Fibroblast of lung (primary cell): ENCODE measurements at regions not wholly inside any gene's neighbourhood (a gene's known extent, or its start where the extent isn't known, plus 50 kb on each side); places are given as distances from the start of the nearest gene placed in this dataset.

Source experiments
- DNase-seq, 2 donors: peaks; one replicate each; pipeline versions ENCODE4 v3.0.0 to v3.0.0-alpha.2; 2010; ENCODE audit warnings: low read depth in 2 of 2
- H2AFZ ChIP-seq: 2 replicates; pipeline ENCODE4 v1.5.1; 2012; ENCODE audit warnings: low read length, control low read depth, inconsistent platforms
- H3K27ac ChIP-seq: 2 replicates; pipeline ENCODE4 v1.5.1; 2011; ENCODE audit warnings: low read length, control low read depth; ENCODE audit not compliant: insufficient read depth
- H3K27me3 ChIP-seq: 2 replicates; pipeline ENCODE4 v1.5.1; 2011; ENCODE audit warnings: mild to moderate bottlenecking, low read length; ENCODE audit not compliant: control insufficient read depth, insufficient read depth
- H3K36me3 ChIP-seq: 2 replicates; pipeline ENCODE4 v1.5.1; 2011; ENCODE audit warnings: low read length; ENCODE audit not compliant: control insufficient read depth, insufficient read depth
- H3K4me1 ChIP-seq: 2 replicates; pipeline ENCODE4 v1.5.1; 2011; ENCODE audit warnings: low read length; ENCODE audit not compliant: control insufficient read depth, insufficient read depth; ENCODE audit errors: extremely low read depth
- H3K4me2 ChIP-seq: 2 replicates; pipeline ENCODE4 v1.5.1; 2011; ENCODE audit warnings: low read length, control low read depth; ENCODE audit not compliant: insufficient read depth; ENCODE audit errors: extremely low read depth
- H3K4me3 ChIP-seq, 4 experiments: fragments of 200-600 bp in 1 of 4; sonication (generic) in 1 of 4; replicated peaks in 1 of 4; 2 replicates each; pipeline ENCODE4 v1.5.1; 2011 to 2016; ENCODE audit warnings: low read length in 4 of 4, low read depth in 3 of 4, mild to moderate bottlenecking in 3 of 4, control low read depth in 2 of 4, inconsistent platforms in 1 of 4, mixed read lengths in 1 of 4; ENCODE audit not compliant: insufficient read depth in 1 of 4; ENCODE audit errors: control extremely low read depth in 1 of 4
- H3K79me2 ChIP-seq: 2 replicates; pipeline ENCODE4 v1.5.1; 2012; ENCODE audit warnings: mild to moderate bottlenecking, low read length, inconsistent platforms; ENCODE audit not compliant: control insufficient read depth, insufficient read depth
- H3K9ac ChIP-seq: 2 replicates; pipeline ENCODE4 v1.5.1; 2011; ENCODE audit warnings: mild to moderate bottlenecking, low read length, control low read depth; ENCODE audit not compliant: insufficient read depth
- H3K9me3 ChIP-seq: 2 replicates; pipeline ENCODE4 v1.5.1; 2012; ENCODE audit warnings: low read depth, low read length; ENCODE audit not compliant: control insufficient read depth, insufficient read depth
- H4K20me1 ChIP-seq: 2 replicates; pipeline ENCODE4 v1.5.1; 2011; ENCODE audit warnings: low read length; ENCODE audit not compliant: control insufficient read depth, insufficient read depth; ENCODE audit errors: extremely low read depth
- CTCF ChIP-seq, 2 donors: IDR thresholded peaks in 1 of 2; conservative IDR thresholded peaks in 1 of 2; 1 replicate in 1 of 2; 2 replicates in 1 of 2; pipeline ENCODE4 v1.5.1; 2011 to 2012; ENCODE audit warnings: low read length in 2 of 2, control low read depth in 1 of 2, inconsistent platforms in 1 of 2, low read depth in 1 of 2, mild to moderate bottlenecking in 1 of 2
- EZH2 ChIP-seq: IDR thresholded peaks from 2 replicates; pipeline ENCODE4 v1.5.1; 2012; ENCODE audit warnings: low read length, control low read depth, mild to moderate bottlenecking; ENCODE audit errors: missing control alignments

DNA sequence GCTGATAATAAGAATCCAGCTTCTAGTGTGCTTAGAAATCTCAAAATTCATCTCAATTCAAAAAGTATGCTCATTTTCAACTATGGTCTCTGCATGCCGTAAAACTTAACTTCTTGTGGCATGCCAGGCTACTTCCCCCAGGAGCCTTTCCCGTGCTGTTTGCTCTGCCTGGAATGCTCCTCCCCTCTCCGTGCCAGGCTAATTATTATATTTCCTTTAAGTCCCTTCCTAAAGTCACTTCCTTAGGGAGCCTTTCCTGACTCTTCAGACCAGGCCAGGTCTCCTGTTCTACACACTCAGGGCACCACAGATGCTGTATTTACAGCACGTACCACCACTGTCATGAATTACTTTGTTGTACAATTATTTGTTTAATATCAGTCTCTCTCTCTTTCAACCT lies 67.1 kb upstream of the PPP2R5A start:
- Histone ChIP-seq H3K4me2 (no peak overlapping the region), H3K36me3 (no peaks in the 10 kb centered on the region), H3K9me3 (no peaks in the 10 kb centered on the region), H3K9ac (no peak overlapping the region), H3K79me2 (no peaks in the 10 kb centered on the region), H2AFZ (no peak overlapping the region), H3K27me3 (no peaks in the 10 kb centered on the region), H3K27ac (no peak overlapping the region), H3K4me3 (no peak overlapping the region), H4K20me1 (no peaks in the 10 kb centered on the region), H3K4me1 (no peaks in the 10 kb centered on the region)
- DNase-seq, result no peak
- TF ChIP-seq CTCF (conservative IDR thresholded peaks at IDR 0.05 in 1 of 2, IDR thresholded peaks at IDR 0.05 in 1 of 2; ENCODE audit: low read depth in 1 of 2, low read length in 2 of 2) (no peak), EZH2 (no peak)

- Histone ChIP-seq H2AFZ (no peak overlapping the region), H3K9ac (no peak overlapping the region), H3K4me2 (no peak overlapping the region), H3K4me1 (no peaks in the 10 kb centered on the region), H3K27ac (no peak overlapping the region), H3K4me3 (no peak overlapping the region), H4K20me1 (no peaks in the 10 kb centered on the region), H3K79me2 (no peaks in the 10 kb centered on the region), H3K36me3 (no peaks in the 10 kb centered on the region), H3K27me3 (no peaks in the 10 kb centered on the region), H3K9me3 (no peaks in the 10 kb centered on the region)
- peak; percentile 78 to 89 for DNase-seq
- TF ChIP-seq EZH2 (no peak), CTCF (conservative IDR thresholded peaks at IDR 0.05 in 1 of 2, IDR thresholded peaks at IDR 0.05 in 1 of 2; ENCODE audit: low read depth in 1 of 2, low read length in 2 of 2) (no peak)
Observed at GRCh38 chr1:212218911-212219310, 66.3 kb upstream of the PPP2R5A start.

GRCh38 chr1:212219679-212220463 lies 65.3 kb upstream of the PPP2R5A start:
- no peaks in the 10 kb centered on the region for H3K36me3 ChIP-seq
- no peak overlapping the region for H3K4me2 ChIP-seq
- no peaks in the 10 kb centered on the region for H4K20me1 ChIP-seq
- H3K9ac ChIP-seq, result no peak overlapping the region
- H3K27me3 ChIP-seq, result no peaks in the 10 kb centered on the region
- no peaks in the 10 kb centered on the region for H3K9me3 ChIP-seq
- no peak overlapping the region for H3K27ac ChIP-seq
- H3K79me2 ChIP-seq, result no peaks in the 10 kb centered on the region
- no peaks in the 10 kb centered on the region for H3K4me1 ChIP-seq
- DNase-seq, result peak in 1 of 2 donors; percentile 84
- TF ChIP-seq EZH2 (no peak), CTCF (conservative IDR thresholded peaks at IDR 0.05 in 1 of 2, IDR thresholded peaks at IDR 0.05 in 1 of 2; ENCODE audit: low read depth in 1 of 2, low read length in 2 of 2) (no peak)
- no peak overlapping the region for H2AFZ ChIP-seq
- H3K4me3 ChIP-seq, result no peak overlapping the region
